KMS-11 (cell line): ENCODE measurements at regions not wholly inside any gene's neighbourhood (a gene's known extent, or its start where the extent isn't known, plus 50 kb on each side); places are given as distances from the start of the nearest gene placed in this dataset.

Experiments used
- H2AFZ ChIP-seq: fragments of 200-600 bp; sonication (generic); 2 replicates; pipeline ENCODE4 v1.6.1; 2016; ENCODE audit warnings: antibody characterized with exemption, mixed run types, low read depth
- H3K27ac ChIP-seq: fragments of 200-600 bp; sonication (generic); 2 replicates; pipeline ENCODE4 v1.6.1; 2016; ENCODE audit warnings: mild to moderate bottlenecking, mixed run types
- H3K27me3 ChIP-seq: fragments of 200-600 bp; sonication (generic); 2 replicates; pipeline ENCODE4 v1.6.1; 2017; ENCODE audit warnings: mild to moderate bottlenecking, low read depth, mixed run types, moderate library complexity; ENCODE audit not compliant: insufficient read depth
- H3K36me3 ChIP-seq: fragments of 200-600 bp; sonication (generic); 2 replicates; pipeline ENCODE4 v1.6.1; 2017; ENCODE audit warnings: mild to moderate bottlenecking, mixed run types; ENCODE audit not compliant: insufficient read depth
- H3K4me1 ChIP-seq: fragments of 200-600 bp; sonication (generic); 2 replicates; pipeline ENCODE4 v1.6.1; 2016; ENCODE audit warnings: mild to moderate bottlenecking, low read depth, mixed run types; ENCODE audit not compliant: poor library complexity, severe bottlenecking
- H3K4me2 ChIP-seq: fragments of 200-600 bp; sonication (generic); 2 replicates; pipeline ENCODE4 v1.7.0; 2016; ENCODE audit warnings: mild to moderate bottlenecking, mixed run types
- H3K4me3 ChIP-seq: fragments of 200-600 bp; sonication (generic); IDR thresholded peaks from 2 replicates; pipeline ENCODE4 v1.6.1; 2017; ENCODE audit warnings: low read depth, low read length, mixed read lengths; ENCODE audit not compliant: insufficient read depth
- H3K79me2 ChIP-seq: fragments of 200-600 bp; sonication (generic); 2 replicates; pipeline ENCODE4 v1.6.1; 2016; ENCODE audit warnings: low read depth, mixed run types; ENCODE audit not compliant: insufficient read depth
- H3K9ac ChIP-seq: fragments of 200-600 bp; sonication (generic); 2 replicates; pipeline ENCODE4 v1.6.1; 2016; ENCODE audit warnings: mild to moderate bottlenecking, mixed run types
- H4K20me1 ChIP-seq: fragments of 200-600 bp; sonication (generic); 2 replicates; pipeline ENCODE4 v1.6.1; 2016; ENCODE audit warnings: mild to moderate bottlenecking, mixed run types; ENCODE audit not compliant: insufficient read depth
- CTCF ChIP-seq: fragments of 200-600 bp; sonication (generic); conservative IDR thresholded peaks from 2 replicates; pipeline ENCODE4 v1.6.1; 2017; ENCODE audit warnings: low read depth, mild to moderate bottlenecking, antibody characterized with exemption, low read length, moderate library complexity, mixed read lengths

- Histone ChIP-seq H3K36me3 (no peaks in the 10 kb centered on the region), H3K27me3 (no peaks in the 10 kb centered on the region), H3K27ac (no peak overlapping the region), H3K4me1 (no peaks in the 10 kb centered on the region), H3K9ac (no peak overlapping the region), H3K4me2 (no peak overlapping the region), H4K20me1 (no peaks in the 10 kb centered on the region), H3K4me3 (no peak overlapping the region), H2AFZ (no peak overlapping the region), H3K79me2 (no peaks in the 10 kb centered on the region)
- no peak for TF ChIP-seq CTCF
These were observed 954.1 kb downstream of the UQCRFS1 start for GRCh38 chr19:28258829-28259228.

DNA sequence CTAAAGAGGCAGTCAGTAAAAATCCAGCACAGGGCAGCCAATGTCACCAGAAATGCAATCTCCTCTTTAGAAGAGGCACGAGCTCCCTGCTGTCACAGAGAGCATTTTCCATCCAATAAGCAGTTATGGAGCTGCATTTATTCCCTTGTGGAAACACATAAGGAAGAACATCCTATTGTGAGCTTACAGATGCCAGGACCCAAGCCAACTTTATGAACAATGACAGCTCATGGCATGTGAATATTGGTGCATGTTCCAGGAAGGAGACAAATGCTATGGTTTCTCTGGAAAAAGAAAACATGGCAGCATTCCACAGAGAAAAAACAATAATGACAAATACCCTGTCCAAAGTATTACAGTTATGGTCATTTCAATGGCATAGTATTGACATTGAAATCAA lies 955.6 kb downstream of the UQCRFS1 start:
- Histone ChIP-seq H2AFZ (no peak overlapping the region), H3K9ac (no peak overlapping the region), H3K4me3 (no peak overlapping the region), H3K36me3 (no peaks in the 10 kb centered on the region), H3K27me3 (no peaks in the 10 kb centered on the region), H3K79me2 (no peaks in the 10 kb centered on the region), H3K27ac (no peak overlapping the region), H3K4me2 (no peak overlapping the region), H3K4me1 (no peaks in the 10 kb centered on the region), H4K20me1 (no peaks in the 10 kb centered on the region)
- no peak for TF ChIP-seq CTCF

DNA sequence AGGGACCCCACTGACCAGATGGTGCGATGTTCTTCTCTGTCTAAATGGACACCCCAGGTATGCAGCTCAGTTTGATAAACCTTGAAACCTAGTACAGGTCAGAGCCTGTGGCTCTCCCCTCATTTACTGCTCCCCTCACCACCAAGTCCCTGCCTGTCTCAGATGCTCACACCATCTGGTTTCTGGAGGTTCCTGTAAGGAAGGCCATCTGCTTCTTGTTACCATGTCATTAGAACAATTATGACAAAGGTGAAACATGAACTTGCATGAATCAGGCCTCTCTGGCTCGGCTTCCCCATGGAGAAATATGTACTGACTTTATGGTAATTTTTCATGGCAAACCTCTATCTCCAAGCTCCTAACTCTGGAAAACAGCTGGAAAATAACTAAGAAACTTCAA lies 965.7 kb downstream of the UQCRFS1 start:
- Histone ChIP-seq H3K4me1 (no peaks in the 10 kb centered on the region), H3K27ac (no peak overlapping the region), H4K20me1 (no peaks in the 10 kb centered on the region), H3K79me2 (no peaks in the 10 kb centered on the region), H3K36me3 (no peaks in the 10 kb centered on the region), H3K4me3 (no peak overlapping the region), H3K9ac (no peak overlapping the region), H3K4me2 (no peak overlapping the region), H2AFZ (no peak overlapping the region), H3K27me3 (no peaks in the 10 kb centered on the region)
- TF ChIP-seq CTCF: no peak

DNA sequence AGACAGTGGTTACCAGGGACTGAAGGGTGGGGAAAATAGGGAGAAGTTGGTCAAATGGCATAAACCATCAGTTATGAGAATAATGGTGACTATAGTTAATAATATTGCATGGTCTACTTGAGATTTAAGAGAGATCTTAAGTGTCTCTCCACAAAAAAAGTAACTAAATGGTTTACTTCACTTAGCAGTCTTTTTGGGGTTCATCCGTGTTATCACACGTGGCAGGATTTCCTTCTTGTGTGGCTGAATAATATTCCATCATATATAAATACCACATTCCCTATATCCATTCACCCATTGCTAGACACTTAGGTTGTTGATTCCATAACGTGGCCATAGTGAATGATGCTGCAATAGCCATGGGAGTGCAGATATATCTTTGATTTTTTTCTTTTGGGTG lies 967.0 kb downstream of the UQCRFS1 start:
- TF ChIP-seq CTCF: no peak
- Histone ChIP-seq H4K20me1 (no peaks in the 10 kb centered on the region), H3K27ac (no peak overlapping the region), H3K27me3 (no peaks in the 10 kb centered on the region), H2AFZ (no peak overlapping the region), H3K79me2 (no peaks in the 10 kb centered on the region), H3K4me1 (no peaks in the 10 kb centered on the region), H3K36me3 (no peaks in the 10 kb centered on the region), H3K9ac (no peak overlapping the region), H3K4me3 (no peak overlapping the region), H3K4me2 (no peak overlapping the region)

DNA sequence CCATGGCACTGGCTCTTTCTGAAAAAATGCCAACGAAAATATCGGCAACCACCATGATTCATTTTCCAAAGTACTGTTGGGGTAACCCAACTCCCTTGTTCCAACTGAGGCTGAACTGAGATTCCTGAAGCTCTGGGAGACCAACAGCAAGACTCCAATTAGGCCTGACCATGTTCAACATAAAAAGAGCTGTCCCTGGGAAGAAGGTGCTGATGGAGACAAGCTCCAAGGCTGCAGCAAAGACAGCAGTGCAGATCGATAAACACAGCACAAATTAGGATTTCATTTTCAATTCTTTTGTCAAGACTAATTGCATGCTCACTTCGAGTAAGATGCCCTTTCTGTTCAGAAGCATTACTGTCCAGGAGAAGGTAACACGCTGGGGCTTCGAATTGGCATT lies 968.0 kb downstream of the UQCRFS1 start:
- H3K4me3 ChIP-seq: no peak overlapping the region
- H4K20me1 ChIP-seq: no peaks in the 10 kb centered on the region
- no peak overlapping the region for H3K4me2 ChIP-seq
- H3K9ac ChIP-seq: no peak overlapping the region
- no peaks in the 10 kb centered on the region for H3K27me3 ChIP-seq
- no peaks in the 10 kb centered on the region for H3K79me2 ChIP-seq
- no peak for TF ChIP-seq CTCF
- H3K27ac ChIP-seq: no peak overlapping the region
- H2AFZ ChIP-seq: no peak overlapping the region
- no peaks in the 10 kb centered on the region for H3K36me3 ChIP-seq
- H3K4me1 ChIP-seq: no peaks in the 10 kb centered on the region
